HG02973 (cell line): ENCODE measurements at regions not wholly inside any gene's neighbourhood (a gene's known extent, or its start where the extent isn't known, plus 50 kb on each side); places are given as distances from the start of the nearest gene placed in this dataset.

Source experiments
- ATAC-seq: cut with Tn5 transposase; IDR thresholded peaks from one replicate; pipeline ENCODE4 v1.9.1; 2021; ENCODE audit warnings: moderate library complexity; ENCODE audit not compliant: unreplicated experiment

- ATAC-seq = no peak
Observed at GRCh38 chr10:121217331-121217730, 366.2 kb downstream of the WDR11 start.

GRCh38 chr10:121221072-121221471, 369.9 kb downstream of the WDR11 start:
- no peak for ATAC-seq

- ATAC-seq = no peak
Observed at GRCh38 chr10:121221991-121222390, 370.8 kb downstream of the WDR11 start.

GRCh38 chr10:121222842-121223241, 371.7 kb downstream of the WDR11 start:
- no peak for ATAC-seq

- ATAC-seq = no peak
Observed at GRCh38 chr10:121231079-121231478, 367.2 kb downstream of the FGFR2 start.

- no peak for ATAC-seq
Observed at GRCh38 chr10:121232494-121232893, 365.8 kb downstream of the FGFR2 start.

- ATAC-seq = no peak
Observed at GRCh38 chr10:121235692-121236091, 362.6 kb downstream of the FGFR2 start.

- ATAC-seq = no peak
Observed at GRCh38 chr10:121236621-121237020, 361.6 kb downstream of the FGFR2 start.

GRCh38 chr10:121237718-121238117, 360.5 kb downstream of the FGFR2 start:
- no peak for ATAC-seq

- no peak for ATAC-seq
Observed at GRCh38 chr10:121240011-121240410, 358.2 kb downstream of the FGFR2 start.

- no peak for ATAC-seq
Observed at GRCh38 chr10:121240556-121240955, 357.7 kb downstream of the FGFR2 start.

GRCh38 chr10:121241337-121241736, 356.9 kb downstream of the FGFR2 start:
- no peak for ATAC-seq

GRCh38 chr10:121242741-121243608, 355.3 kb downstream of the FGFR2 start:
- no peak for ATAC-seq

- no peak for ATAC-seq
Observed at GRCh38 chr10:121243609-121244241, 354.5 kb downstream of the FGFR2 start.

- ATAC-seq = no peak
Observed at GRCh38 chr10:121244818-121245217, 353.4 kb downstream of the FGFR2 start.

GRCh38 chr10:121245754-121246153, 352.5 kb downstream of the FGFR2 start:
- ATAC-seq = no peak

- no peak for ATAC-seq
Observed at GRCh38 chr10:121248266-121248665, 350.0 kb downstream of the FGFR2 start.

GRCh38 chr10:121250995-121251764, 347.1 kb downstream of the FGFR2 start:
- no peak for ATAC-seq

GRCh38 chr10:121252756-121253155, 345.5 kb downstream of the FGFR2 start:
- no peak for ATAC-seq

GRCh38 chr10:121260377-121260776, 337.9 kb downstream of the FGFR2 start:
- ATAC-seq = no peak

- ATAC-seq = no peak
Observed at GRCh38 chr10:121261665-121262064, 336.6 kb downstream of the FGFR2 start.
